ENCODE measurements at regions not wholly inside any gene's neighbourhood (a gene's known extent, or its start where the extent isn't known, plus 50 kb on each side); places are given as distances from the start of the nearest gene placed in this dataset.
A peak's percentile ranks its signal among the peaks of the same experiment; 100 is the strongest.

DNA sequence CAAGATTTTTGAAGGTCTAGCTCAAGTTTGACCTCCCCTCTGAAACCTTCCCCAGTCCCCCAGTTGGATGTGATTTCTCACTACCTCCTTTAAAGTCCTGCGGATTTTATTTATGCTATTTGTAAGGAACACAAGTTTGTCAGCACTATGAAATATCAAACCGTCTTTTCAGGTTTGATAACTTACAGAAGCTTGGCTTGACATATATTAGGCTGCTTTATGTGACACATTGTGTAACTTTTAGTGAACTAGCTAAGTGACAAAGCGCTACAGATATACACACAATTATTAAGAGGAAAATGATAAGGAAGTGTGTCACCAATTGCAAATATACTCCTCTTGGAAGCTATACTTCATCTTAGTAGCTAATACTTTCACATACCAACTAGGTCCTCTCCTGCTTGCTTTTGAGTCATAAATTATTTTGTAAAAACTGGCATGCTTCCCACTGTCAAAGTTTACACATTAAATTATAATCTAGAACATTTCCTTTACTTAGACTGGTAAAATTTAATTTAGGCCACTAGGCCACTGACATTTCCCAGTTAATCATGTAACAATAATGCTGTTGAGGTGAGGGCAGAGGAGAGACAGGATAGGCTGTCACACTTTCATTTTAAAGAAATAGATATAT is 149.5 kb downstream of the TMTC3 start:
- H3K4me2 ChIP-seq = no peak overlapping the region
- H3K27me3 ChIP-seq = no peaks in the 10 kb centered on the region
- no peaks in the 10 kb centered on the region for H3K4me1 ChIP-seq
- no peak for TF ChIP-seq Cebpa-rat (IDR thresholded peaks at IDR 0.05)
- H3K9me3 ChIP-seq (replicated peaks in 1 of 11) = no peaks in the 10 kb centered on the region
- no peaks in the 10 kb centered on the region for H3K36me3 ChIP-seq
- no peak overlapping the region for H3K27ac ChIP-seq
- no peak overlapping the region for H3K9ac ChIP-seq
- no peak overlapping the region for H3K4me3 ChIP-seq
- H4K20me1 ChIP-seq = no peaks in the 10 kb centered on the region

DNA sequence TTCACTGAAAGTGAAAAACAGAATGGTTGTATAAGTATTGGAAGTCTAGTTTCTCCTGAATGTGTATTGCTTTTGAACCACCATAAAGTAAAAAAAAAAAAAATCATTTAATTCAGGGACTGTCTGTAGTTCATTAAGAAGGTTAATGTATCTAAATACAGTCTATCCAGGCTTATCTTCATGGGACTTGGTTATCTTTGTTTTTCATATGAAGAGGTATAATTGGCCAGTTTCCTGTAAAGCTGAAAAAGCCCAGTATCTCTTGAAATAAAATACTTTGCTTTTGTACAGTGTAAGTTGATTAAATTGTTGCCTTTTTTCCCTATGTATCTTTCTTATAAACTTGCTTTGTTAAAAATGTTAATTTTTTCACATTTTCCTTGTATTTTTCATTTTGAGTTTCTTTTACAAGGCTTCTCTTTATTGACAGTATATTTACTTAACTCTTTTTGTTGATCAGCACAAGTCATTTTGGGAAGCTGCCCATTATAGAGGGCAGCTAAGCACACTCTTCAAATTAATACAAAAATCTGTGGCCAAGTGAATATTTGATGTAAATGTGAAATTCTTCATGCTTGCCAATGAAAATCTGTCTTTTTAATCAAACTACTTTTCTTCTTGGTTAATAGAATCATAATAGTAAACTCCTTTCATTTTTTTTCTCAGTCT is 156.0 kb downstream of the TMTC3 start:
- Histone ChIP-seq H4K20me1 (no peaks in the 10 kb centered on the region), H3K9me3 (replicated peaks in 1 of 11) (no peaks in the 10 kb centered on the region), H3K4me1 (peaks cover 0 to 35% (median 2%) of the 10 kb centered on the region in 10 experiments; a peak in 9 of 20 replicates), H3K27me3 (no peaks in the 10 kb centered on the region), H3K36me3 (no peaks in the 10 kb centered on the region), H3K4me3 (no peak overlapping the region), H3K27ac (peak overlapping the region in 1 of 11 experiments; percentile 57; a peak in 2 of 22 replicates), H3K4me2 (peak overlapping the region in 2 of 11 experiments; percentile 32 to 62; a peak in 3 of 22 replicates), H3K9ac (no peak overlapping the region)
- no peak for TF ChIP-seq Cebpa-rat (IDR thresholded peaks at IDR 0.05)

- Histone ChIP-seq H3K27me3 (no peaks in the 10 kb centered on the region), H3K36me3 (no peaks in the 10 kb centered on the region), H3K4me3 (no peak overlapping the region), H3K9ac (no peak overlapping the region), H3K4me1 (peaks cover 0 to 35% (median 2%) of the 10 kb centered on the region in 10 experiments; a peak in 9 of 20 replicates), H4K20me1 (no peaks in the 10 kb centered on the region), H3K27ac (peak overlapping the region in 3 of 11 experiments; percentile 5 to 57 (median 46); a peak in 5 of 22 replicates), H3K9me3 (replicated peaks in 1 of 11) (no peaks in the 10 kb centered on the region), H3K4me2 (peak overlapping the region in 3 of 11 experiments; percentile 32 to 73 (median 62); a peak in 6 of 22 replicates)
- no peak for TF ChIP-seq Cebpa-rat (IDR thresholded peaks at IDR 0.05)
Measured at GRCh38 chr12:88298761-88299242, 156.7 kb downstream of the TMTC3 start.

DNA sequence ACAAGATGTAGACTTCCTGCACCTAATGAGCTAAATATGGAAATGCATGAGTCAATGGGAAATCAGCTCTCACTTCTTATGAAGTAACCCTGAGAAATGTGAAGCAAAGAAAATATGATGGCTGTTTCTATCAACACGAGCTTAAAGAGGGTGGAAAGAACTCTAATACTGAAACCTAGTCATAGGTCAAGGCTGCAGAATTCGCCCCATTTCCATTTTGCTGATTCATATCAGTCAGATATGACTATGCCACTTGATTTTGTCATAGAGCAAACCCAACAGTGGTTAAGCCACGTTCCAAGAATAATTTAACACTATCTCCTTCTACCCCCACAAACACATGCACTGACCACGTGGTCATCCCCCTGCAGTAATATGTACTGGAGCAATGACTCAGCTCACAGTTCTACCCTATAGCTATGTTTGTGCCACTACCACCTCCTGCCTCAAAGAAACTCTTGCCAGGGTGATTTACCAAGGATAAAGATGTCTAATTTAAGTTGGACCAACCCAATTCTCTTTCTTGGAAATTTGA is 157.5 kb downstream of the TMTC3 start:
- no peak overlapping the region for H3K4me3 ChIP-seq
- no peaks in the 10 kb centered on the region for H3K9me3 ChIP-seq (replicated peaks in 1 of 11)
- peaks cover 0 to 35% (median 2%) of the 10 kb centered on the region in 10 experiments; a peak in 9 of 20 replicates for H3K4me1 ChIP-seq
- peak overlapping the region in 3 of 11 experiments; percentile 56 to 73 (median 62); a peak in 8 of 22 replicates for H3K4me2 ChIP-seq
- H3K9ac ChIP-seq = no peak overlapping the region
- TF ChIP-seq Cebpa-rat (IDR thresholded peaks at IDR 0.05) = no peak
- H3K27me3 ChIP-seq = no peaks in the 10 kb centered on the region
- H3K36me3 ChIP-seq = no peaks in the 10 kb centered on the region
- peak overlapping the region in 3 of 11 experiments; percentile 32 to 57 (median 42); a peak in 4 of 22 replicates for H3K27ac ChIP-seq
- H4K20me1 ChIP-seq = no peaks in the 10 kb centered on the region

DNA sequence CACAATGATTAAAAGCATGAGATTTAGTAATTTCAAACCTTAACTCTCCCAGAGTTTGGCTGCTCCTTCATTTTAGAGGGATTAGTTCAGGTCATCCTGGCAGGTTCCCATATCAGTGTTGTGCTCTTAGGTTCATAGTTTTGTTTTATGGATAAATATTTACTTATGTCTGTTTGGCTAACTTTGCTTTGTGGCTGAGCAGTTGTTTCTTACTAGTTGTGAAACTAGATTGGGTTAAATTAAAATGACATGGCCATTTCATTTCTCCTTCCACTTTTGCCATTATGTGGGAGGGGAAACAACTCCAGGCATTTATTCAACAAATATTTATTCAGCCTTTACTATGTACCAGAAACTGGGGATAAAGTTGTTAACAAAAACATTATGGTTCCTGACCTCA is 158.8 kb downstream of the TMTC3 start:
- no peaks in the 10 kb centered on the region for H3K27me3 ChIP-seq
- no peak for TF ChIP-seq Cebpa-rat (IDR thresholded peaks at IDR 0.05)
- H3K4me1 ChIP-seq = peaks cover 0 to 35% (median 2%) of the 10 kb centered on the region in 10 experiments; a peak in 9 of 20 replicates
- H3K36me3 ChIP-seq = no peaks in the 10 kb centered on the region
- no peaks in the 10 kb centered on the region for H4K20me1 ChIP-seq
- no peak overlapping the region for H3K4me3 ChIP-seq
- no peak overlapping the region for H3K4me2 ChIP-seq
- no peaks in the 10 kb centered on the region for H3K9me3 ChIP-seq (replicated peaks in 1 of 11)
- H3K27ac ChIP-seq = no peak overlapping the region
- H3K9ac ChIP-seq = no peak overlapping the region

- TF ChIP-seq Cebpa-rat (IDR thresholded peaks at IDR 0.05) = no peak
- Histone ChIP-seq H4K20me1 (no peaks in the 10 kb centered on the region), H3K4me1 (peaks cover 0 to 33% (median 2%) of the 10 kb centered on the region in 10 experiments; a peak in 9 of 20 replicates), H3K9me3 (replicated peaks in 1 of 11) (no peaks in the 10 kb centered on the region), H3K4me3 (no peak overlapping the region), H3K27ac (no peak overlapping the region), H3K9ac (no peak overlapping the region), H3K36me3 (no peaks in the 10 kb centered on the region), H3K4me2 (no peak overlapping the region), H3K27me3 (no peaks in the 10 kb centered on the region)
Measured at GRCh38 chr12:88303335-88303734, 161.2 kb downstream of the TMTC3 start.

DNA sequence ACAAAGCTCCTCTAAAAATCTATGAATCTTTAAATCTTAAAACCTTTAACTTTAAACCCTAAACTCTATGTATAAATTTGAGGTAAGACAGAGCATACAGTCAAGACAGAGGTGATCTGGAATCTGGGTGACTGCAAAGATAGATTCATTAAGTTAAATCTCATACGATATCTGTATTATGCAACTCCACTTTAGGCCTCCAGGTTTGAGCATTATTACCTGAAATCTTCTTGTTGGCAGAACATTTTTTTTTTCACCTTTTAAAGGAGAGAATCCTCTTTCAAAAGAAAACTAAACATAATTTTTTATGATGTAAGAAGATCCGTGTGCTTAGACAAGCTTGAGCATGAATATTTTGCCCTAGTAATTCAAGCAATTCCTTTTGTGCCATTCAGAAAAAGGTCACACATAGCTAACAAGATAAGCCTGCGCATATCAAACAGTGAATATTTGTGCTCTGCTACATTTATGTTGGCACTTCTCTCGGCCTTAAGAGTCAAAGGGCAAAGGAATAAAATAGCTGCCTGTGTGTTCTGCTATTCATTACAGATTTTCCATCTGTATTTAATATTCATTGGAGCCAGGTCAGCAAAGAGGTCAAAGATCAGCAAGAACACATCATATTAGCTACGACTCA is 163.3 kb downstream of the TMTC3 start:
- H3K4me1 ChIP-seq = peaks cover 0 to 24% (median 0%) of the 10 kb centered on the region in 10 experiments; a peak in 6 of 20 replicates

GRCh38 chr12:88306471-88307069 is 164.5 kb downstream of the TMTC3 start:
- H3K27ac ChIP-seq = no peak overlapping the region
- H3K9ac ChIP-seq = no peak overlapping the region
- no peaks in the 10 kb centered on the region for H3K36me3 ChIP-seq
- no peaks in the 10 kb centered on the region for H4K20me1 ChIP-seq
- TF ChIP-seq Cebpa-rat (IDR thresholded peaks at IDR 0.05) = no peak
- H3K4me1 ChIP-seq = peaks cover 0 to 12% (median 0%) of the 10 kb centered on the region in 10 experiments; a peak in 5 of 20 replicates
- H3K4me2 ChIP-seq = no peak overlapping the region
- H3K9me3 ChIP-seq (replicated peaks in 1 of 11) = no peaks in the 10 kb centered on the region
- H3K4me3 ChIP-seq = no peak overlapping the region
- no peaks in the 10 kb centered on the region for H3K27me3 ChIP-seq

More for the DNA sequence above, 163.3 kb downstream of the TMTC3 start:
- no peak overlapping the region for H3K4me2 ChIP-seq
- no peak overlapping the region for H3K9ac ChIP-seq
- no peak for TF ChIP-seq Cebpa-rat (IDR thresholded peaks at IDR 0.05)
- no peak overlapping the region for H3K27ac ChIP-seq
- H3K9me3 ChIP-seq (replicated peaks in 1 of 11) = no peaks in the 10 kb centered on the region
- no peaks in the 10 kb centered on the region for H4K20me1 ChIP-seq
- no peak overlapping the region for H3K4me3 ChIP-seq
- H3K27me3 ChIP-seq = no peaks in the 10 kb centered on the region
- no peaks in the 10 kb centered on the region for H3K36me3 ChIP-seq

All from BLaER1 treated with 17β-estradiol and CSF1 and Interleukin-3, amounts not matched to agents 10 nM and 100 nM (cell line).